Heart right ventricle (tissue), 16 donors: ENCODE measurements at regions not wholly inside any gene's neighbourhood (a gene's known extent, or its start where the extent isn't known, plus 50 kb on each side); places are given as distances from the start of the nearest gene placed in this dataset.
"Not testable (repeated sequence)": the region's sequence is repeated elsewhere in the genome, so short reads cannot be mapped to it uniquely, and the experiment has no call there.

ENCODE experiments used
- ATAC-seq, 8 donors: fragments of 200-7000 bp; cut with Tn5 transposase; one replicate each; pipeline ENCODE4 v1.9.1; 2020; ENCODE audit warnings: mild to moderate bottlenecking in 8 of 8, moderate library complexity in 8 of 8, moderate number of reproducible peaks in 1 of 8
- DNase-seq, 2 donors: peaks; one replicate each; pipeline ENCODE4 v3.0.0-alpha.2; 2020
- H3K27ac ChIP-seq, 10 donors: fragments of 200-600 bp; sonication (generic) in 2 of 10; one replicate each; pipeline versions ENCODE4 v1.5.0 to v1.8.0; 2020 to 2022; ENCODE audit warnings: mild to moderate bottlenecking in 3 of 10
- H3K27me3 ChIP-seq, 7 donors: fragments of 200-600 bp; one replicate each; pipeline ENCODE4 v1.8.0; 2021 to 2022; ENCODE audit warnings: mild to moderate bottlenecking in 2 of 7
- H3K36me3 ChIP-seq, 9 donors: fragments of 200-600 bp; sonication (generic) in 1 of 9; one replicate each; pipeline versions ENCODE4 v1.5.0 to v1.8.0; 2020 to 2022; ENCODE audit warnings: mild to moderate bottlenecking in 2 of 9
- H3K4me1 ChIP-seq, 9 donors: fragments of 200-600 bp; sonication (generic) in 1 of 9; one replicate each; pipeline versions ENCODE4 v1.5.0 to v1.8.0; 2020 to 2022; ENCODE audit warnings: mild to moderate bottlenecking in 4 of 9
- H3K4me3 ChIP-seq, 10 donors: fragments of 200-600 bp; sonication (generic) in 2 of 10; one replicate each; pipeline versions ENCODE4 v1.5.0 to v1.8.0; 2020 to 2022; ENCODE audit warnings: mild to moderate bottlenecking in 7 of 10, moderate library complexity in 2 of 10
- H3K9me3 ChIP-seq, 11 donors: fragments of 200-600 bp in 10 of 11; sonication (generic) in 2 of 11; one replicate each; pipeline versions ENCODE4 v1.5.0 to v1.8.0; 2013 to 2022; ENCODE audit warnings: mild to moderate bottlenecking in 2 of 11, control low read depth in 1 of 11, moderate library complexity in 1 of 11
- CTCF ChIP-seq, 9 donors: fragments of 200-600 bp; sonication (generic) in 2 of 9; IDR thresholded peaks; one replicate each; pipeline versions ENCODE4 v1.5.0 to v1.8.0; 2021 to 2022; ENCODE audit warnings: antibody characterized with exemption in 9 of 9, mild to moderate bottlenecking in 5 of 9, moderate library complexity in 1 of 9
- WGBS, 2 donors: extraction: QIAGEN DNeasy Blood & Tissue Kit; methylation state at CpG; one replicate each; pipeline ENCODE4 v1.1.7; 2013; ENCODE audit warnings: inconsistent platforms in 1 of 2; 5-methylcytosine and 5-hydroxymethylcytosine counted together
- intact Hi-C, 10 donors: fragments of 100-400 bp; cut with DNase I; formaldehyde crosslinking; loops; one replicate each; pipeline versions ENCODE4 v1.11.1 to v1.14.2; 2022
- donor health status: Arrhythmogenic right ventricular cardiomyopathy.
- donor health status: ischemic (EF 13 %, LVEDD 7.1; RV severe dilation, severe dysfunction).
- donor health status: healthy with polysubstance abuse.
- donor health status: DM: no; HTN: yes; CAD: no.
- donor health status: DM: no; HTN: no; CAD: no.
- donor health status: ischemic (EF 25% LVEDD 6.9; RV normal size, moderate dysfunction).
- donor health status: ischemic (EF 25% LVEDD 5.7; RV mildly dilated, moderate dysfunction).
- donor health status: healthy.
- donor health status: DM: yes; HTN: yes; CAD: no.
- donor health status: Ischemic cardiomyopathy.
- donor health status: ischemic (EF 35%, LVEDD 5.7; RV mildly dilated, moderate dysfunction).
- donor health status: nonischemic (EF 11% LVEDD 7.7; RV severe dilation, severe dysfunction).
- donor health status: DM: yes; HTN: yes; CAD: no.
- donor health status: PGD.
- donor health status: ischemic (EF 29% LVEDD 5.4; RV normal size, mild dysfunction).
- donor health status: nonischemic (EF 23%, LVEDD 6.1; RV moderate dilation, normal function).

- intact Hi-C loops = loop anchor here (1.0 to 10.0 kb wide), 9 partner anchors 123 to 353 kb away; partner anchors contain the start of genes ZDHHC20 (in 3 of the 10), MRPL57 (in 1 of the 10) and SKA3 (in 1 of the 10)
- H3K4me3 ChIP-seq = peak overlapping the region; percentile 69 to 99 (median 86)
- no peaks in the 10 kb centered on the region for H3K27me3 ChIP-seq
- no peaks in the 10 kb centered on the region for H3K9me3 ChIP-seq
- peak overlapping the region in 9 of 10 donors; percentile 67 to 76 (median 71) for H3K27ac ChIP-seq
- peaks cover 0 to 9% (median under 1%) of the 10 kb centered on the region in 9 donors for H3K36me3 ChIP-seq
- ATAC-seq (peak; percentile 99 to 100 (median 100)), DNase-seq (peak; percentile 83 to 85)
- 0% methylated on average over 74 of the region's 74 CpGs for WGBS, 2 donors
- H3K4me1 ChIP-seq = peaks cover 5 to 25% (median 20%) of the 10 kb centered on the region in 9 donors
- TF ChIP-seq CTCF (IDR thresholded peaks at IDR 0.05) = peak; percentile 78 to 97 (median 90)
These were observed 121.7 kb downstream of the MRPL57 start for GRCh38 chr13:21297914-21298831.

- 95 to 96% methylated on average over 6 of the region's 6 CpGs for WGBS, 2 donors
- ATAC-seq = no peak
These were observed 127.8 kb downstream of the MRPL57 start for GRCh38 chr13:21304256-21304655.

GRCh38 chr13:21306300-21307073 is 130.0 kb downstream of the MRPL57 start:
- intact Hi-C loops, ATAC-seq: not testable (repeated sequence)
- peaks cover 0 to 23% (median 4%) of the 10 kb centered on the region in 9 donors for H3K36me3 ChIP-seq

More at GRCh38 chr13:21304256-21304655, 127.8 kb downstream of the MRPL57 start:
- no peak for TF ChIP-seq CTCF (IDR thresholded peaks at IDR 0.05)
- intact Hi-C loops = no loop called here
- Histone ChIP-seq H3K27ac (no peak overlapping the region), H3K4me1 (peaks cover 0 to 6% (median 4%) of the 10 kb centered on the region in 9 donors), H3K36me3 (peaks cover 0 to 23% (median 4%) of the 10 kb centered on the region in 9 donors), H3K9me3 (no peaks in the 10 kb centered on the region), H3K4me3 (no peak overlapping the region), H3K27me3 (no peaks in the 10 kb centered on the region)
- DNase-seq = no peak

DNA sequence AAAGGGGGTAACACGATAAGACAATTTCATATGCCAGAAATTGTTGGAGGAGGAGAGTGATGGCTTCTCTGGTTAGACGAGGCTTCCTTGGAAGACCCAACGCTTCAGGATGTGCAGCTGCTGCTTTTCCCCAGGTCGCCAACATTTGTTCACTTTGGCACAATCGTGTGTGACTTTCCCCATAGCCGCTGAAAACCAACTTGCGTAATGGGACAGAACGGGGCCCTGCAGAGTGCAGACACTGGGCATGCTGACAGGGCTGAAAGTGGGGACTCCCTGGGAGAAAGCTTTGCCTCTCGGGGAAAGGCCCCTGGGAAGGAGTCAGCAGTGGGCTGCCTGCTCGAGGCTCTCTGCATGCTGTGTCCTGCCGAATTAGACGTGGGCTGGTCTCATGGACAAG is 130.7 kb downstream of the MRPL57 start:
- H3K27me3 ChIP-seq, intact Hi-C loops, H3K4me1 ChIP-seq, ATAC-seq, H3K27ac ChIP-seq, H3K4me3 ChIP-seq, H3K9me3 ChIP-seq, DNase-seq: not testable (repeated sequence)
- peaks cover 0 to 23% (median 4%) of the 10 kb centered on the region in 9 donors for H3K36me3 ChIP-seq
- 86 to 94% methylated on average over 9 to 10 of the region's 12 CpGs for WGBS, 2 donors

More at GRCh38 chr13:21306300-21307073, 130.0 kb downstream of the MRPL57 start:
- not testable (repeated sequence) for H3K4me3 ChIP-seq, H3K27me3 ChIP-seq, H3K9me3 ChIP-seq, H3K4me1 ChIP-seq, H3K27ac ChIP-seq, DNase-seq
- 79 to 88% methylated on average over 12 of the region's 12 CpGs for WGBS, 2 donors

DNA sequence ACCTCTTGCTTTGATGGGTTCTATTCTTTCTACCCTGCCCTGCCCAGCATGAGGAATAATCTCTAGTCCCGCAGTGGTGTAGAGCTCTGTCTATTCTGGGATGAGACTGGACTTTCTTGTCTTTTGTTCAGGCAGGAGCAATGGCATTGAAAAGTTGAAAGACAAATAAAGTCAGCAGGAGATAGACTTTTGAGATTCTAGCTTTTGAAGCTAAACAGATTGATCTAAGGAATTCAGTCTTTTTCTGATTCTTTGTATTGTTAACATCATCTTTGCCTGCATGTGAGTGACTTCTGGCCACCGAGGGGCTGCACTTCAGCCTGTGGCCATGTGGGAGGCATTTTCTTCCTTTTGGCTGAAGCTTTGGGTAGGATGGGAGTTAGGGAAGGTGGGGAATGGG is 132.4 kb downstream of the MRPL57 start:
- H3K27me3 ChIP-seq = no peaks in the 10 kb centered on the region
- no peaks in the 10 kb centered on the region for H3K4me1 ChIP-seq
- peaks cover 0 to 12% (median 0%) of the 10 kb centered on the region in 9 donors for H3K36me3 ChIP-seq
- intact Hi-C loops = no loop called here
- no peak for TF ChIP-seq CTCF (IDR thresholded peaks at IDR 0.05)
- no peak for DNase-seq
- H3K27ac ChIP-seq = no peak overlapping the region
- WGBS, 2 donors = 87 to 94% methylated on average over 2 of the region's 2 CpGs
- H3K4me3 ChIP-seq = no peak overlapping the region
- ATAC-seq = no peak
- H3K9me3 ChIP-seq = no peaks in the 10 kb centered on the region
